ENCODE measurements at regions not wholly inside any gene's neighbourhood (a gene's known extent, or its start where the extent isn't known, plus 50 kb on each side); places are given as distances from the start of the nearest gene placed in this dataset.
A peak's percentile ranks its signal among the peaks of the same experiment; 100 is the strongest.
"Not testable (repeated sequence)": the region's sequence is repeated elsewhere in the genome, so short reads cannot be mapped to it uniquely, and the experiment has no call there.

GRCh38 chr3:153631664-153632063 is 469.6 kb downstream of the RAP2B start:
- no peaks in the 10 kb centered on the region for H3K9me3 ChIP-seq (replicated peaks; ENCODE audit: control insufficient read depth, low read depth, low read length)

GRCh38 chr3:153633407-153633806 is 471.4 kb downstream of the RAP2B start:
- Histone ChIP-seq H3K27me3 (ENCODE audit: control insufficient read depth, insufficient read depth, low read length) (no peaks in the 10 kb centered on the region), H3K27ac (ENCODE audit: low read length) (no peak overlapping the region), H3K9me3 (replicated peaks; ENCODE audit: control insufficient read depth, low read depth, low read length) (no peaks in the 10 kb centered on the region), H3K4me3 (ENCODE audit: low read length) (no peak overlapping the region), H3K36me3 (ENCODE audit: control insufficient read depth, insufficient read depth, low read length) (no peaks in the 10 kb centered on the region), H3K4me1 (ENCODE audit: control insufficient read depth, insufficient read depth, low read length) (no peaks in the 10 kb centered on the region)
- no CpG with 5 or more reads among the region's 1 CpG for WGBS (ENCODE audit: insufficient coverage)
- DNase-seq, result no peak

More at GRCh38 chr3:153631664-153632063, 469.6 kb downstream of the RAP2B start:
- no peak overlapping the region for H3K4me3 ChIP-seq (ENCODE audit: low read length)
- no CpG with 5 or more reads among the region's 2 CpGs for WGBS (ENCODE audit: insufficient coverage)
- no peak for DNase-seq
- no peaks in the 10 kb centered on the region for H3K36me3 ChIP-seq (ENCODE audit: control insufficient read depth, insufficient read depth, low read length)
- H3K27ac ChIP-seq (ENCODE audit: low read length), result no peak overlapping the region
- H3K27me3 ChIP-seq (ENCODE audit: control insufficient read depth, insufficient read depth, low read length), result no peaks in the 10 kb centered on the region
- H3K4me1 ChIP-seq (ENCODE audit: control insufficient read depth, insufficient read depth, low read length), result no peaks in the 10 kb centered on the region

GRCh38 chr3:153634683-153635082 is 472.7 kb downstream of the RAP2B start:
- 40% methylated on average over 1 of the region's 4 CpGs for WGBS (ENCODE audit: insufficient coverage)
- no peaks in the 10 kb centered on the region for H3K9me3 ChIP-seq (replicated peaks; ENCODE audit: control insufficient read depth, low read depth, low read length)
- no peak overlapping the region for H3K4me3 ChIP-seq (ENCODE audit: low read length)
- no peaks in the 10 kb centered on the region for H3K36me3 ChIP-seq (ENCODE audit: control insufficient read depth, insufficient read depth, low read length)
- H3K4me1 ChIP-seq (ENCODE audit: control insufficient read depth, insufficient read depth, low read length), result no peaks in the 10 kb centered on the region
- no peak for DNase-seq
- H3K27me3 ChIP-seq (ENCODE audit: control insufficient read depth, insufficient read depth, low read length), result no peaks in the 10 kb centered on the region
- no peak overlapping the region for H3K27ac ChIP-seq (ENCODE audit: low read length)

DNA sequence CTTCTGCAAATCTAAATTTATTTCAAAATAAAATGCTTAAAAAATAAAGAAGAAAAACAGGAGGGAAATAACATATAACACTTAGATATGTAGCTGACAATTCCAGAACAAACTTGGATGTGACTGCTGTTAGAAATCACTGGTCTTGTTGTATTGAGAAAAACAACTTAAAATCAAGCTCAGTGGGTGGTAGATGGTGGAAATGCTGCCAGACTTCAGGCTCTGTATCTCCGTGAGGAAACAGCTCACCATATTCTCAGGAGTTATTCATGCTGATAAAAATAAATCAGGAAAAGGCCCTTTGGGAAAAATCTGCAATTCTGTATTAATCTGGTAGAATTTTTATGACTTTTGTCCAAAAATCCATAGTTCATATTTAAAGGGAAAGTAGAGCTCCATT is 477.6 kb downstream of the RAP2B start:
- no CpG with 5 or more reads among the region's 1 CpG for WGBS (ENCODE audit: insufficient coverage)
- no peak overlapping the region for H3K4me3 ChIP-seq (ENCODE audit: low read length)
- H3K4me1 ChIP-seq (ENCODE audit: control insufficient read depth, insufficient read depth, low read length), result no peaks in the 10 kb centered on the region
- no peaks in the 10 kb centered on the region for H3K36me3 ChIP-seq (ENCODE audit: control insufficient read depth, insufficient read depth, low read length)
- peak; percentile 80 for DNase-seq
- H3K27ac ChIP-seq (ENCODE audit: low read length), result no peak overlapping the region
- H3K27me3 ChIP-seq (ENCODE audit: control insufficient read depth, insufficient read depth, low read length), result no peaks in the 10 kb centered on the region
- H3K9me3 ChIP-seq (replicated peaks; ENCODE audit: control insufficient read depth, low read depth, low read length), result no peaks in the 10 kb centered on the region

- 93% methylated on average over 4 of the region's 8 CpGs for WGBS (ENCODE audit: insufficient coverage)
- no peaks in the 10 kb centered on the region for H3K27me3 ChIP-seq (ENCODE audit: control insufficient read depth, insufficient read depth, low read length)
- H3K4me1 ChIP-seq (ENCODE audit: control insufficient read depth, insufficient read depth, low read length), result no peaks in the 10 kb centered on the region
- no peaks in the 10 kb centered on the region for H3K36me3 ChIP-seq (ENCODE audit: control insufficient read depth, insufficient read depth, low read length)
- H3K27ac ChIP-seq (ENCODE audit: low read length), result no peak overlapping the region
- DNase-seq, result no peak
- no peaks in the 10 kb centered on the region for H3K9me3 ChIP-seq (replicated peaks; ENCODE audit: control insufficient read depth, low read depth, low read length)
- no peak overlapping the region for H3K4me3 ChIP-seq (ENCODE audit: low read length)
These were observed 479.0 kb downstream of the RAP2B start for GRCh38 chr3:153640689-153641665.

DNA sequence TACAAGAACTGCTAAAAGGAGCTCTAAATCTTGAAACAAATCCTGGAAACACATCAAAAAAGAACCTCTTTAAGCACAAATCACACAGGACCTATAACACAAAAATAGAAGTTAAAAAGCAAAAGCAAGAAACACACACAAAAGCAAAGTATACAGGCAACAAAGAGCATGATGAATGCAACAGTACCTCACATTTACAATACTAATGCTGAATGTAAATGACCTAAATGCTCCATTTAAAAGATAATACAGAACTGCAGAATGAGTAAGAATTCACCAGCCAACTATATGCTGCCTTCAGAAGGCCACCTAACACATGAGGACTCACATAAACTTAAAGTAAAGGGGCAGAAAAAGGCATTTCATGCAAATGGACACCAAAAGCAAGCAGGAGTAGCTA is 478.6 kb upstream of the ARHGEF26 start:
- not testable (repeated sequence) for H3K27me3 ChIP-seq (ENCODE audit: control insufficient read depth, insufficient read depth, low read length); H3K36me3 ChIP-seq (ENCODE audit: control insufficient read depth, insufficient read depth, low read length); DNase-seq; H3K9me3 ChIP-seq (replicated peaks; ENCODE audit: control insufficient read depth, low read depth, low read length); H3K4me3 ChIP-seq (ENCODE audit: low read length); H3K27ac ChIP-seq (ENCODE audit: low read length); H3K4me1 ChIP-seq (ENCODE audit: control insufficient read depth, insufficient read depth, low read length)

GRCh38 chr3:153643471-153643870 is 477.7 kb upstream of the ARHGEF26 start:
- H3K27me3 ChIP-seq (ENCODE audit: control insufficient read depth, insufficient read depth, low read length); H3K36me3 ChIP-seq (ENCODE audit: control insufficient read depth, insufficient read depth, low read length); H3K9me3 ChIP-seq (replicated peaks; ENCODE audit: control insufficient read depth, low read depth, low read length); DNase-seq; H3K4me1 ChIP-seq (ENCODE audit: control insufficient read depth, insufficient read depth, low read length); H3K4me3 ChIP-seq (ENCODE audit: low read length); H3K27ac ChIP-seq (ENCODE audit: low read length): not testable (repeated sequence)
- no CpG with 5 or more reads among the region's 2 CpGs for WGBS (ENCODE audit: insufficient coverage)

DNA sequence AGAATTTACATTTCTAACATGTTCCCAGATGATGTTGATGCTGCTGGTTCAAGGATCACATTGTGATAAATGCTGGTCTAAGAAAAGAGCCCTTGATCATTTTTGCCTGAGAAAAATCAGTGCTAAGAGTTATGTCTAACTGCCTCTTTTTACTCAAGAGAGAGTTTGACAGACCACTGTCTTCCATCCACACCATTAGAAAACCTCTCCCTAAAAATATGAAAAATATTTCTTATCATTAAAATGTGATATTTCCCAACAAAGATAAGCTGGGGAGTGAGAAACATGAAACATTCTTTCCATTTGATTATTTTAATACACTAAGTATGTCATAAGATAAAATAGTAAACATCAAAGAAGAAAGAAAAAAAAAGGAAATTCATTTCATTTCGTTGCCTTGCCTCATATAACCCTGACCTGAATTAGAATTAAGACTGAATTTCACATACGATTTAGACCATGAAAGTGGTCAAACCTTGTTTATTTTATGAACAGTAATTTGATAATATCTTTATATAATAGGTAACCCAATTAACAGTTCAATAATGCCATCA is 471.8 kb upstream of the ARHGEF26 start:
- H3K27ac ChIP-seq (ENCODE audit: low read length), result no peak overlapping the region
- H3K36me3 ChIP-seq (ENCODE audit: control insufficient read depth, insufficient read depth, low read length), result no peaks in the 10 kb centered on the region
- H3K4me3 ChIP-seq (ENCODE audit: low read length), result no peak overlapping the region
- DNase-seq, result no peak
- no peaks in the 10 kb centered on the region for H3K9me3 ChIP-seq (replicated peaks; ENCODE audit: control insufficient read depth, low read depth, low read length)
- no CpG with 5 or more reads among the region's 2 CpGs for WGBS (ENCODE audit: insufficient coverage)
- no peaks in the 10 kb centered on the region for H3K27me3 ChIP-seq (ENCODE audit: control insufficient read depth, insufficient read depth, low read length)
- H3K4me1 ChIP-seq (ENCODE audit: control insufficient read depth, insufficient read depth, low read length), result no peaks in the 10 kb centered on the region

GRCh38 chr3:153652076-153652475 is 469.1 kb upstream of the ARHGEF26 start:
- no peak overlapping the region for H3K4me3 ChIP-seq (ENCODE audit: low read length)

DNA sequence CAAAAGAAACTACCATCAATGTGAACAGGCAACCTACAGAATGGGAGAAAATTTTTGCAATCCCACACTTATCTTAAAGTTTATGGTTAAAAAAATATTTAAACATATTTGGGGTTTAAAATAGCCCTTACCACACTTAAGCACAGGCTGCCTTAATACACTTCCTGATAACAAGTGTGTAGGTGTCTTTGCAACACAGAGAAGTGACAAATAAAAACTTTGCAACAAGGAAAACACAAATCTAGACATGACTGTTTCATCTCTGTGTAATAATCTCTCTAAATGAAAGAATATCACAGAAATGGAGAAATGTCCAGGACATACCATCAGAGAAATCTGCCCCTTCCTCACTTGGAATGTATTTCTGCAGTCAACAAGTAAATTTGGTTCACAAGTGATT is 464.1 kb upstream of the ARHGEF26 start:
- no peaks in the 10 kb centered on the region for H3K4me1 ChIP-seq (ENCODE audit: control insufficient read depth, insufficient read depth, low read length)
- H3K36me3 ChIP-seq (ENCODE audit: control insufficient read depth, insufficient read depth, low read length), result no peaks in the 10 kb centered on the region
- H3K9me3 ChIP-seq (replicated peaks; ENCODE audit: control insufficient read depth, low read depth, low read length), result peaks cover 3% of the 10 kb centered on the region
- no peak overlapping the region for H3K4me3 ChIP-seq (ENCODE audit: low read length)
- no peak for DNase-seq
- no peaks in the 10 kb centered on the region for H3K27me3 ChIP-seq (ENCODE audit: control insufficient read depth, insufficient read depth, low read length)
- H3K27ac ChIP-seq (ENCODE audit: low read length), result no peak overlapping the region

More at GRCh38 chr3:153652076-153652475, 469.1 kb upstream of the ARHGEF26 start:
- Histone ChIP-seq H3K27ac (ENCODE audit: low read length) (no peak overlapping the region), H3K9me3 (replicated peaks; ENCODE audit: control insufficient read depth, low read depth, low read length) (no peaks in the 10 kb centered on the region), H3K36me3 (ENCODE audit: control insufficient read depth, insufficient read depth, low read length) (no peaks in the 10 kb centered on the region), H3K27me3 (ENCODE audit: control insufficient read depth, insufficient read depth, low read length) (no peaks in the 10 kb centered on the region), H3K4me1 (ENCODE audit: control insufficient read depth, insufficient read depth, low read length) (no peaks in the 10 kb centered on the region)
- peak; percentile 75 for DNase-seq
